Panc1 (cell line): ENCODE measurements at regions not wholly inside any gene's neighbourhood (a gene's known extent, or its start where the extent isn't known, plus 50 kb on each side); places are given as distances from the start of the nearest gene placed in this dataset.

Source experiments
- ATAC-seq: fragments of 200-7000 bp; cut with Tn5 transposase; 2 replicates; pipeline ENCODE4 v1.9.1; 2020; ENCODE audit warnings: mild to moderate bottlenecking, moderate library complexity
- BruUV-seq: library from RNA; stranded (reverse); fragments of 400-500 nt; replicated peaks from 2 replicates; lab custom pipeline; 2021; lab: Mats Ljungman, UMichigan
- CTCF ChIA-PET: fragments of 300-600 bp; sonication (Branson Sonifier 250); formaldehyde crosslinking; loops from one replicate; lab custom pipeline; 2022; ENCODE audit warnings: antibody characterized with exemption; lab: Charles Lee
- POLR2A ChIA-PET: fragments of 300-600 bp; sonication (Branson Sonifier 250); formaldehyde crosslinking; loops from one replicate; lab custom pipeline; 2022; ENCODE audit warnings: antibody characterized with exemption; lab: Charles Lee
- DNase-seq: peaks from one replicate; pipeline ENCODE4 v3.0.0-alpha.2; 2010; ENCODE audit warnings: low read depth, low spot score
- H3K27ac ChIP-seq: 2 replicates; pipeline ENCODE4 v1.5.1; 2011; ENCODE audit warnings: mild to moderate bottlenecking, low read length, inconsistent platforms
- H3K27me3 ChIP-seq: fragments of 200-500 bp; sonication (Bioruptor generic); 2 replicates; pipeline ENCODE4 v1.6.0; 2014; ENCODE audit warnings: low read length, inconsistent platforms; ENCODE audit not compliant: control insufficient read depth, insufficient read depth
- H3K36me3 ChIP-seq: fragments of 200-500 bp; sonication (Bioruptor generic); 2 replicates; pipeline ENCODE4 v1.5.1; 2014; ENCODE audit warnings: inconsistent platforms, mild to moderate bottlenecking, low read length, moderate library complexity; ENCODE audit not compliant: control insufficient read depth, insufficient read depth
- H3K4me1 ChIP-seq: 2 replicates; pipeline ENCODE4 v1.5.1; 2011; ENCODE audit warnings: inconsistent platforms, mild to moderate bottlenecking, low read length, moderate library complexity; ENCODE audit not compliant: control insufficient read depth, insufficient read depth
- H3K4me3 ChIP-seq, 2 experiments: 2 replicates each; pipeline ENCODE4 v1.5.1; 2011 to 2012; ENCODE audit warnings: low read depth in 2 of 2, low read length in 2 of 2, mild to moderate bottlenecking in 2 of 2, inconsistent platforms in 1 of 2, moderate library complexity in 1 of 2
- H3K9me3 ChIP-seq: fragments of 200-500 bp; sonication (Bioruptor generic); 2 replicates; pipeline ENCODE4 v1.5.1; 2014; ENCODE audit warnings: low read depth, mild to moderate bottlenecking, inconsistent platforms, low read length, moderate library complexity; ENCODE audit not compliant: control insufficient read depth, insufficient read depth
- CTCF ChIP-seq: fragments of 450-650 bp; IDR thresholded peaks from 2 replicates; pipeline ENCODE4 v1.5.1; 2017; ENCODE audit warnings: mild to moderate bottlenecking
- POLR2AphosphoS5 ChIP-seq: IDR thresholded peaks from 2 replicates; pipeline ENCODE4 v1.6.1; 2012; ENCODE audit warnings: mild to moderate bottlenecking, low read depth, low read length, moderate library complexity
- REST ChIP-seq, 2 experiments: IDR thresholded peaks; 2 replicates each; pipeline ENCODE4 v1.6.1; 2011 to 2012; ENCODE audit warnings: low read depth in 2 of 2, control low read depth in 1 of 2, low read length in 1 of 2, mild to moderate bottlenecking in 1 of 2, moderate library complexity in 1 of 2; ENCODE audit not compliant: insufficient read depth in 1 of 2
- SIN3A ChIP-seq: IDR thresholded peaks from 2 replicates; pipeline ENCODE4 v1.6.1; 2012; ENCODE audit warnings: low read depth, mild to moderate bottlenecking, low read length, moderate library complexity, borderline replicate concordance; ENCODE audit not compliant: insufficient read depth
- TCF7L2 ChIP-seq: IDR thresholded peaks from 2 replicates; pipeline ENCODE4 v1.6.1; 2011; ENCODE audit warnings: mild to moderate bottlenecking, low read depth, low read length, inconsistent platforms
- in situ Hi-C: cut with HindIII; loops from 2 replicates; pipeline ENCODE4 v1.10.0; 2016; ENCODE audit warnings: low sequenced_read_pairs, low pct_unique_long_range_greater_than_20kb
- intact Hi-C: fragments of 100-400 bp; cut with micrococcal nuclease; formaldehyde crosslinking; loops from one replicate; pipeline ENCODE4 v1.10.0; 2022; ENCODE audit not compliant: unreplicated experiment

- TF ChIP-seq POLR2AphosphoS5, result no peak
- TF ChIP-seq TCF7L2, result no peak
- no peak for TF ChIP-seq CTCF
- TF ChIP-seq REST (IDR thresholded peaks at IDR 0.05; ENCODE audit: insufficient read depth in 1 of 2, low read depth in 2 of 2, low read length in 1 of 2), result no peak
- TF ChIP-seq SIN3A, result no peak
- Histone ChIP-seq H3K27me3 (no peaks in the 10 kb centered on the region; the same call in 1 of the 2 replicates), H3K4me1 (no peaks in the 10 kb centered on the region), H3K9me3 (no peaks in the 10 kb centered on the region), H3K36me3 (no peaks in the 10 kb centered on the region), H3K27ac (no peak overlapping the region), H3K4me3 (no peak overlapping the region)
- ChIA-PET POLR2A (no interaction called here), CTCF (no interaction called here)
- no peak for ATAC-seq
- in situ Hi-C loops, result no loop called here
- no peak for DNase-seq
- intact Hi-C loops, result no loop called here
- no TSS peak for BruUV-seq
Measured at GRCh38 chr7:115754226-115754625, 276.3 kb downstream of the TFEC start.

GRCh38 chr7:115749924-115750323, 280.6 kb downstream of the TFEC start:
- DNase-seq (no peak), ATAC-seq (no peak)
- intact Hi-C loops, result no loop called here
- in situ Hi-C loops, result no loop called here
- Histone ChIP-seq H3K36me3 (no peaks in the 10 kb centered on the region), H3K27me3 (no peaks in the 10 kb centered on the region; the same call in 1 of the 2 replicates), H3K4me3 (no peak overlapping the region), H3K9me3 (no peaks in the 10 kb centered on the region), H3K4me1 (no peaks in the 10 kb centered on the region), H3K27ac (no peak overlapping the region)
- ChIA-PET CTCF (no interaction called here), POLR2A (no interaction called here)
- TF ChIP-seq REST (IDR thresholded peaks at IDR 0.05; ENCODE audit: insufficient read depth in 1 of 2, low read depth in 2 of 2, low read length in 1 of 2), result no peak
- no peak for TF ChIP-seq CTCF
- no peak for TF ChIP-seq TCF7L2
- TF ChIP-seq POLR2AphosphoS5, result no peak
- no peak for TF ChIP-seq SIN3A
- BruUV-seq, result no TSS peak
